Hematopoietic multipotent progenitor cell treated with erythropoietin and hydrocortisone succinate and interleukin-3 and kit ligand, for 17 days (in vitro differentiated cells): ENCODE measurements at regions not wholly inside any gene's neighbourhood (a gene's known extent, or its start where the extent isn't known, plus 50 kb on each side); places are given as distances from the start of the nearest gene placed in this dataset.

Experiments
- DNase-seq: peaks from one replicate; pipeline ENCODE4 v3.0.0-alpha.2; 2015; ENCODE audit warnings: low spot score

DNA sequence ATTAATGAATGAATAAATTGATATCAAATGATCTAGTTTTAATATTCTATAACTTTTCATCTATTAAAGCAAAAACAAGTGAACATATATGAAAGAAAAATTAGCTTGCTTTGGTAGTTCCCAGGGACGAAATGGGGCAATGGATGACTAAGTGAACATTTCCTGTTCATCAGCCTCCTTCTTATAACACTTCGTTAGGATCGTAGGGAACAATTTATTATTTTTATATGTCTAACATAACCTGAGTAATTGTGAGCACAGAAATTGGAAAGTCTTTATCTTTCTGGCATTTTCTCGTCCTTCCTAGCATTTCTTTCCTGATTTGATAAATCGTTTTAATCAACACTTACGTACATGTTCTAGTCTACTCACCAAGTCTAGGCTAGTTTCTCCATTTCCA is 59.1 kb upstream of the PPP1R3C start:
- DNase-seq = no peak

DNA sequence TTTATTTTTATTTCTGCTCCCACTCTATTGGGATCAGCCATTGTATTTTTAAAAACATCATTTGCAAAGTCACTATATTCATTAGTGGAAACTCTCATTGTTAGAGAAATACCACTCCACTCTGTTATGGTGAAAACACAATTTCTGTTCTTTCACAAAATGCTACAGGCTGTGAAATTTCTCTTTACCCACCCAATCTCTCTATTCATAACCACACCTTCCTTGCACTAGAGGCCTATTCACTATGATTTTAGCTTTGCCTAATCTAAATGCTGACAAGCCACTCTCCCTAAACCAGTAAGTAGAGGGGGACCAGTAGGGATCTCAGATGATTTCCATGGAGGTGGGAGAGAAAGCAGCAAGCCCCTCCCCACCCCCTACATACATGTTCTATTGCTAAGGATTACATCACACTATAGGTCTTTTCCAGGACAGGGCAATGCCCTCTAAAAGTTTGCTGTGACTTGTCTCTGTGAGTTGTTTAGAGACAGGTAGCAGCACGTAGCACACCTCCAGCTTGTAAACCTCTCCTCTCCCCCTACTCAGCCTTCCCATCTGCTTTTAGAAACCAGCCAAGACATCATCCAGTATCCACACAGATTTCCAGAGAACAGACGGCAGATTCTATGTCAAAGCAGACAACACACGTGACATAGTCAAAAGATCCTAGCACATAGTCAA is 58.3 kb upstream of the PPP1R3C start:
- DNase-seq = no peak

- DNase-seq = no peak
Measured at GRCh38 chr10:91690412-91690811, 57.5 kb upstream of the PPP1R3C start.

- DNase-seq = no peak
Measured at GRCh38 chr10:91689731-91690168, 56.9 kb upstream of the PPP1R3C start.

GRCh38 chr10:91684841-91685240 is 52.0 kb upstream of the PPP1R3C start:
- DNase-seq = no peak

DNA sequence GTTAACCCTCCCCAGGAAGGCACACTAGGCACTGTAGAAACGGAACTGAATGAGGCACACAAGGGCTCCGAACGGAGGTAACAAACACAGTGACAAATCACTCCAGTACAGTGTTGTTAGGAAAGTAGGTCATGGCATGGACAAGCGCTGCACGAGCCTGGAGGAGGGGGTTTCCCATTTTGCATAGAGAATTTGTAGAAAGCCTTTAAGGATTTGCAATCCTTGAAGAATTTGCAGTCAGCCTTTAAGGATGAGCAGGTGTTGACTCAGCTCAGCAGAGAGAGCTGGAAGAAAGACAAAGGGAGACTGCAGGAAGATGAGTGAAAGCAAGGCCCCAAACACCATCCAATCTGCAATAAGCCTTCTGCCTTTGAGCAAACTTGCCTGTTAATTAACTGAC is 51.1 kb upstream of the PPP1R3C start:
- no peak for DNase-seq

DNA sequence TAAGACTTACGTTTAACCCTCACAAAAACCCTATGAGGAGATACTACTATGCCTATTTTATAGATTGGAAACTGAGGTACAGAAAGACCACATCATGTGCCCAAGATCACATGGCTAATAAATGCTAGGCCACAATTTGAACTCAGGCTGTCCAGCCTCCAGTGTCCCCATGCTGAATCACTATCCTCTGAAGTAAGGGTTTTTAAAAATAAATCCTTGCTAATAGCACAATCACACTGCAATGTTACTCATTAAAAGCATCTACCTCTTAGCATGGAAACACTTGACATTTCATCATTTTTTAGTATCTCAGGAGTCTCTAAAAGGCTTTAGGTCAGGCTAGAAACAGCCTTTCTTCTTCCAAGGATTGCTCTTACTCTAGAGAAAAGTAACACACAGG is 50.0 kb upstream of the PPP1R3C start:
- DNase-seq = no peak
